DMS114 treated with DMSO at 0.1 percent for 48 hours (cell line): ENCODE measurements at regions not wholly inside any gene's neighbourhood (a gene's known extent, or its start where the extent isn't known, plus 50 kb on each side); places are given as distances from the start of the nearest gene placed in this dataset.
"Not testable (repeated sequence)": the region's sequence is repeated elsewhere in the genome, so short reads cannot be mapped to it uniquely, and the experiment has no call there.

ENCODE experiments used
- DNase-seq: peaks from one replicate; lab custom pipeline; 2025; ENCODE audit not compliant: unreplicated experiment; lab: John Stamatoyannopoulos, UW

DNA sequence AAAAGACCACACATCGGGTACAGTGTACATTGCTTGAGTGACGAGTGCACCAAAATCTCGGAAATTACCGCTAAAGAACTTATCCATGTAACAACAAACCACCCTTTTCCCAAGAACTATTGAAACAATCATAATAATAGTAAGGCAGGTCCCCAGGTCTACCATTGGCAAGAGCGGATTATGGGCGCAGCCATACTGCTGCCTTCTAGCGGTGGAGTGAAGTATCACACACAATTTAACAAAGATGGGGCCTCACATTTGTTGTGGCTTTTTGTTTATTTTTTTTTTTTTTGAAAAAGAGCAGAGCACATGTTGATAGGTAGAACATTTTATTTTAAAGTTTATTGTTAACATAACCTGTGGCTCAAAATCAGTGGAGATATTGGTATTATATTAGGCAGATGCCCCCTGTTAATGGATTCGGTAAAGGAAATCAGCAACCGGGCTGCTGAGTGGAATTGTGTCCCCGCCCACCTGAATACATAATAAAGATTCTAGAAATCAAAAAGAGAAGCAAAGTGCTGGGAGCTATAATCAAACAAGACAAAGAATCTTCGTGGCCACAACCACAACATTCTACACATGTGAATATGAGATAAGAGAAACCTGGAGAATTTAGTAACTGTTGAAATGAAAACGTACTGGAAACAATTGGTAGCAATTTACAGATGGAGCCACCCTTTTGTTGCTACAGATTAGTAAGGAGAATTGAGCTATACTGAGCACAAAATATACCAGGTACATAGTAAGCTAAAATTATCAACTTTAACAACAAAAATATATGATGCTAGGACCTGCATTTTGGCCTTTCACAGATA is 94.2 kb upstream of the EXOC2 start:
- DNase-seq: no peak

DNA sequence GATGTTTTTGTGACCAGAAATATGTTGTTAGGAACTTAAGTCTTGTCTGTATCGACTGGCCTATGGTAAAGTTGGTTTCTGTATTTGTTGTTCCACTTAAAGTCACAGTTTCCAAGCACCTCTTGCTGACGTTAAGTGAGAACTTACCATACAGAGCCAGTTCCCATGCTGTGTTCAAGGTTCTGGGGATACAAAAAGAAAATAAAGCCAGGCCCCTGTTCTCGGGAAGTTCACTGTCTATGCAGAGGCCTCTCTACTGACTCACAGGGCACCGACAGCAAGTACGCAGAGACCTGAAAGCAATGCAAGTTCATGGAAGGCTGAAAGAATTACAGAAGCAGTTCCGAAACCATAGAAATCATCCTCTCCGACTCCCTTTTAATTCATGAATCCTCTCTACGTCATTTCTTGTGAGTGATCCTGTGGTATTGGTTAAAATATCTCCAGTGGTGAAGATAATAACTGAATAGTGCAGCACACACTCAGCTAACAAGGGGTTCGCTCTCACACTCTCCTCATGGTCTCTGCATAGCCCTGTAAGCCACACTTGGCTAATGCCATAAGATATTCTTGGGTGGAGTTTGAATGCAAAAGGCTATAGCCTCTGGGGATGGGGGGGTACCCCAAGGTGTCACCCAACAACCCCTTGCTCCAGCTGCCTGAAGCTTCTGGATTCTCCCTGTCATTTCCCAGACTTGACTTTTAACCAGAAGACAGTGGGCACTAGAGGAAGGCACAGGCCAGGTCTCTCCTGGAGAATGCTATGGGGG is 91.2 kb upstream of the EXOC2 start:
- no peak for DNase-seq

DNA sequence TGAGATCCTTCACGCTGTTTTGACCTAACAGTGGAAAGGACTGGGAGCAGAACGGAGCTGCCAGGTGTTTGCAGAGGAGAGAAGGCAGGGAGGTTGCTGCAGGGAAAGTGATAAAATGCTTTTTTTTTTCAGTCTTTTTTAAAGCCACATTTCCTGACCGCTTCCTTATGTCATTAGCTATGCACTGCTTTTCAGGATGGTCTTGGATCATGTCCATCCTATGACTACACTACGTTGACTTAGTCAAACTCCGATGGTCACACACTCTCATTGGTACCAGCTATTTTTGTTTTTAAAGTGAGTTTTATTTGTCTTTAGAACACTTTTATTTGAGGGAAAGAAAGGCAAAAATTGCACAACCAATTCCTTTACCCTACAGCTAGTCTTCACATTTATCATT is 89.2 kb upstream of the EXOC2 start:
- no peak for DNase-seq

DNA sequence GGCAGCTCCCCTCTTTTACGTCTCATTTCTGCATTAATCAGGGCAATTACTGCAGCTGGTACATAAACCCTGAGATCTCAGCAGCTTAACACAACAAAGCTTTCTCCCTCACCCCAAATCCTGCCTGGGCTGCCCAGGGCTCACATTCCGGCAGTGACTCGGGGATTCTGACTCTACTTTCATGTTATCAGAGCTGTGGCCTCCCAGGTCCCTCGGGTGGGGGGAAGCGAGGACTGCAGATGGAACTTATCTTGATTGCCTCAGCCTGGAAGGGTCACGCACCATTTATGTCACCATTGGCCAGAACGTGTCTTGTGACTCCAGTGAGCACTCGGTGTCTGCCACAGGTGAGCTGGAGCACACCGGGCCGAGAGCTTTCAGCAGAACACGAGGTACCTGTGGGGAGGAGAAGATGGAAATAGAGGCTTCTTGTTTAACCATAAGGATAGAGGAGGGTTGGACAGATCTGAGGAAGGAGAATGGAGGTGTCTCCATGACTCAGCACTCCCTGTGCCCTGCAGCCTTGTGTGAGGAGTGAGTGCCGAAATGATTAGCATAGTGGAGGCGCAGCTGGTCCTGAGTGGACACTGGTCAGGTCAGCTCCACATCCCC is 88.5 kb upstream of the EXOC2 start:
- no peak for DNase-seq

DNA sequence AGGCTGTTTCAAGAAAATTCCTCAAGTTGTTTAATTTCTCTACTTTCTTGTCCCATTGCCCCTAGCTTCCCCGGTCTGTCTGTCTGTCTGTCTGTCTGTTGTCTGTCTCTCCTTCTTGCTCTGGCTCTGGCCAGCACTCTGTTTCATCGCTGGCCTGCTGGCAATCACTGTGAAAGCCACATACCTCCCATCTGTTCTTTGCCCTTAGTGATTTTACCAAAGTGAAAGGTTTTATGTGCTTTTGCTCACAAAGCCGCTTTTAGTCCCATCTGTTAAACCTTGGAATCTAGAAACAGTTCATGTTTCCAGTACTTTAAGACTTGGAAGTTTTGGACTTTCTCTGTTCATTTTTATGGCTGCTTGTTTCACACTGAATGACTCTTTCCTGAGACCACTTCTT is 87.8 kb upstream of the EXOC2 start:
- no peak for DNase-seq

DNA sequence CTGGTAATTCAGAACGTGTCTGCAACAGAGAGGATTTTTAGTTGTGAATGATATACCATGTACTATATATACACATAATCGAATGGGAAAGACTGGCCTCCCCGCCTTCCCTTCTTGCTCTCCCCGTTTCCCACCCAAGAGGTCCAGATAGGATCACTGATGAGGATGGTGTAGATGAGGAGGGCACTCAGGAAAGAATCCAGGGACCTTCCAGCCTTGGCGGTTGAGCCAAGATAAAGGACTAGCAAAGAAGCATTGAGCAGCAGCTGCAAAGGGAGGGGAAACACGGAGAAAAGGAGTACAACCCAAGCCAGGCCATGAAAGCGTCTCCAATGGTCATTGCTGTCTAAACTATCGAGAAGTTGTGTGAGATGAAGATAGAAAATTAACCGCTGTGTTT is 84.0 kb upstream of the EXOC2 start:
- DNase-seq: no peak

DNA sequence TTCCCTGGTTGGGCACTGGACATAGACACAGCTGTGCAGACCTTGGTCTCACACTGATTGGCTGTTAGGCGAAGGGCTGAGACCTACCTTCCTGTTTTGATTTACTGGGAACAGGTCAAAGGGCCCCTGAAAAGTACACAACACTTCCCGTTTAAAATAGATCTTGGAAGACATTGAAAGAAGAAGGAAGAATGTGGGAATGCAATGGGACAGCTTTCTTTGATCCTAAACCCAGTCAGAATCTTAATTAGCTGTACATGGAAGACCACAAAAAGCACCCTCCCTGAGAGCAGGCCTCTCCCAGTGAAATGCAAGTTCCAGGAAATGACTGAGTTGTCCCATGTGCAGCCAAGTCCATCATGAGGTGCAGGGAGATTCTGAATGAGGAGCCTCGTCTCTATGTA is 83.6 kb upstream of the EXOC2 start:
- no peak for DNase-seq

DNA sequence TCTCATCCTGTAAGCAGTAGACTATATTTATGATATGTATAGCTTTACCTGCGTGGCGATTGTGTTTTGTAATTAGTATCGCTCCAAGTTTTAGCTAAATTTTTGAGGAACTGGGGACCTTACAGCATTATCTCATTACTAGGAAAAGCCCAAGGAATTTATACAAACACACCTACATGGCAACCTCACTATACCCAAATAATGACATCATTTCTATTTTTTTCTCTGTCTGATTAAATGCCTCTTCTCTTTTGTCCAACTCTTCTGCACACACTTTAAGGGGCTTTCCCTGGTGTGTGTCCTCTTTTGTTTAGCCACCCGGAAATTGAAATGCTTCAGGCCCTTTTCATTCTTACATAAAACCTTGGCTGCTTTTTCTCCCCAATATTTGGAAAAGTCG is 82.9 kb upstream of the EXOC2 start:
- no peak for DNase-seq

DNA sequence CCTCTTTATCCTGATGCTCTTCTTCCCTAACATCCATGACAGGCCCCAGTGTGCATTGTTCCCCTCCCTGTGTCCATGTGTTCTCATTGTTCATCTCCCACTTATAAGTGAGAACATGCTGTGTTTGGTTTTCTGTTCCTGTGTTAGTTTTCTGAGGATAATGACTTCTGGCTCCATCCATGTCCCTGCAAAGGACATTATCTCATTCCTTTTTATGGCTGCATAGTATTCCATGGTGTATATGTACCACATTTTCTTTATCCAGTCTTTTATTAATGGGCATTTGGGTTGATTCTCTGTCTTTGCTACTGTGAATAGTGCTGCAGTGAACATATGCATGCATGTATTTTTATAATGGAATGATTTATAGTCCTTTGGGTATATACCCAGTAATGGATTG is 78.7 kb upstream of the EXOC2 start:
- DNase-seq: not testable (repeated sequence)

DNA sequence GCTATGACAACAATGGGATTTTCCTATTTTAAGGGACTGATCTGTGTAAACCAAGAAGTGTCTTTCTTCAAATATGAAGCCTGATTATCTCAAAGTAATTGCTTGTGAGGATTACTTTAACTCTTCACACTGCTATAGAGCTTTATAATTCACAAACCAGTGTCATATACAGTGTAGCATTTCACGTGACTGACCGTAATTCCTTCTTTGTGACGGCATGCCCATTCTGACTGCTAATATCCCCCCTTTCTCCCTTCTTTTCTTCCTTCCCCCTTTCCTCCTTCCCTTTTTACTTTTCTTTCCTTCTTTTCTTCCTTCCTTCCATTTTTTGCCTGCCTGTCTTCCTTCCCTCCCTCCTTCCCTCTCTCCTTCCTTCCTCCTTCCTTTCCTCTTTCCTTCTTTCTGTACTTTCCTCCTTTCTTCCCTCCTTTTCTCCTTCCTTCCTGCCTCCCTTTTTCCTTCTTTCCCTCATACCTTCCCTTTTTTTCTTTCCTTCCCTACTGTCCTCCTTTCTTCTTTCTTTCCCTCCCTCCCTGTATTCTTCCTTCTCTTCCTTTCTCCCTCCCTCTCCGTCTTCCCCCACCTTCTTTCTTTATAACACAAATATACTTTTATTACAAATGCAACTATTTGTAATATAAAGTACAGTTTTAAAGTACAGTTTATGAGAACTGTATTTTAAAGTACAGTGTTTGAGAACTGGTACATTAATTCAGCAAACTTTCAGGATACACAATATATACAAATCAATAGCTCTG is 75.0 kb upstream of the EXOC2 start:
- no peak for DNase-seq

DNA sequence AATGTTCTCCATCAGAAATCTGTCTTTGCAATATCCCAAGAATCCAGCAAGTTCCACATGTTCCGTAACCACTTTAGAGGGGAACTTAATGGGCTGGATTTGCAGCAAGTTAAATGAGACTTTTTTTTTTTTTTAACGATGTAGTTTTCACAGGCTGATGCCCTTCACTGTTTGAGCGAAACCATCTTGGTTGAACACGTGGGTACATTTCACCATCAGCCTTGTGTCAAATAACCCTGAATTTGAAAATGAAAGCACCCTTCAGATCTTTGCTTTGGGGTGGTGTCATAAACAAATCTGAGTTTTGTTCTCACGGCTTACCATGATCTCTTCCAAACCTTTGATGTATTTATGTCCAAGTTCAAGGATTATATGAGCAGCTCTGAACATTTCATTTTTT is 73.7 kb upstream of the EXOC2 start:
- no peak for DNase-seq

DNA sequence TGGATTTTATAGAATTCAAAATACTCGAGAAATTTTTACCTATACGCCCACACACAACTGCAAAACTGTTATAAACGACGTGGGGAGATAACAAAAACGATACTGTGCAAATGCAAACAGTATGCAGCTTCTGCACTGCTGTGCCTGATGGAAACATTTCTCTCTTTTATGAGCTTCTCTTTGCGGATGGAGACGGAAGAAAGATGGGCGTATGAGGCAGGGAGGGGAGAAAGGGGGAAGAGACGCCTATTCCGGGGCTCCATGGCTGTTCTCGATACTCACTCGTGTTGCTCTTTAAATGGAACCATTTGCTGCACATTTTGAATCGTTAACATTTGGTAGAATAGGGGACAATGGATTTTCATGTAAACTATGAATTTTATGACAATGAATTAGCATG is 69.1 kb upstream of the EXOC2 start:
- no peak for DNase-seq

DNA sequence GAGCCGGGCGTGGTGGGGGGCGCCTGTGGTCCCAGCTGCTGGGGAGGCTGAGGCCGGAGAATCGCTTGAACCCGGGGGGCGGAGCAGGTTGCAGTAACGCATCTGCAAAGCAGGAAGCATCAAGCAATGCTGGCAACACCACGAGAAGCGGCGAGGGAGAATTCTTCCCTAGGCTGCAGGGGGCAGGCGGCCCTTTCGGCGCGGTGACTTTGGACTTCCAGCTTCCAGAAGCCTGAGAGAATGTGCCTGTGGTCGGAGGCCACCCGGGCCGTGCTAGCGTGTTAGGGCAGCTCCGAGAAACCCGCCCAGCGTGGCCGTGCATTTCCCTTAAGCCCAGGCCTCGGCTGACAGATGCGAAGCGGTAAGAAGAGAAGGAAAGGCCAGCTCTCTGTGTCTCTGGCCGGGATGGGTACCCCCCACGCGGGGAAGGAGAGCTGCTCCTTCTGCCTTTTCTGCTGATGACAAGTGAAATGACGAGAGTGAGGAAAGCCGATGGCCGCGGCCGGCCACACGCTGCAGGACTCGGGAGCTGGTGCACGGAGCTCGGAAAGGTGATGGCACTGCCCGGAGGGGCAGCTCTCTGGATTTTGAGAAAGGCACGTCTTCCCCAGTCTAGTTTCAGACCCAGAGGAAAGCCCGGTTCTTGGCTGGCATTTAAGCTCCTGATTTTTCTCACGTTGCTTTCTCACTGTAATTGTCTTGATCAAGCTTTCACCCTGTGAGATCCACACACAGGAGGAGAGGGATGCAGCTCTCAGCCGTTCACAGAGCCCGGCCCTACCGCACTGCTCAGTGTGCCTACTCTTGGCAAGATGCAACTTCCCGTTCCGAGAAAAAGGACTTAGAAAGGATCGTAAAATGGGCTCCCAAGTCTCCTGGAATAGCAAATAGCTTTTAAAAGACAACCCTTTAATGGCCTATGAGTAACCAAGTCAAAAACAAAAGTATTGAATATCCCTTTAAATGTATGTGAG is 68.3 kb upstream of the EXOC2 start:
- no peak for DNase-seq

DNA sequence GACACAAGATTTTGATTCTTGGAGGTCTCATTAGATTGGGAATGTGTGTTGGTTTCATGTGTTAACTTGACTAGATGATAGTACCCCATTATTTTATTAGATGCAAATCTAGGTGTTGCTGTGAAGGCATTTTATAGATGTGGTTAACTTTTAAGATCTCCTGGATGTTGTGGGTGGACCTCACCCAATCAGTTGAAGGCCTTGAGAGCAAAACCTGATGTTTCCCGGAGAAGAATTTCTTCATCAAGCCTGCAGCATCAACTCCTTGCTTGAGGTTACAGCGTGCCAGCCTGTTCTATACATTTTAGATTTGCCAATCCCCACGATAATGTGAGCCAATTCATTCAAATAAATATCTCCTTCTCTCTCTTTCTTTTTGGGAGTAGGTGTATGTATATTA is 66.8 kb upstream of the EXOC2 start:
- DNase-seq: no peak

DNA sequence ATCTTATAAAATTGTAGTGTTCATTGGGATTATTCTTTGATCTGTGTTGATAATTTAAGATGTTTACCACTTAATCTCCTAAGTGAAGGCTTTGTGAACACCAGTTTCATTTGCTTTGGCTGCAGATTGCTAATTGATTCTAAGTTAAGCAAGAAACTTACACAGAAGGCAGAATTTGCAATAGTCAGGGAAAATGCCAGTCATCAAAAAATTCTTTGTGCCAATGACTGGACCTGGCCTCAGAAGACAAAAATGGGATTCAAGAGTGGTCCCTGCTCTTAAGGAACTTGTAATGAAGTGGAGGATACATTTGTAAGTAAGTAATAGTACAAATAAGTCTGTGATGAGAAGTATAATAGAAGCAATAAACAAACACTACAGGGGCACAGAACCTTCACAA is 63.3 kb upstream of the EXOC2 start:
- no peak for DNase-seq

DNA sequence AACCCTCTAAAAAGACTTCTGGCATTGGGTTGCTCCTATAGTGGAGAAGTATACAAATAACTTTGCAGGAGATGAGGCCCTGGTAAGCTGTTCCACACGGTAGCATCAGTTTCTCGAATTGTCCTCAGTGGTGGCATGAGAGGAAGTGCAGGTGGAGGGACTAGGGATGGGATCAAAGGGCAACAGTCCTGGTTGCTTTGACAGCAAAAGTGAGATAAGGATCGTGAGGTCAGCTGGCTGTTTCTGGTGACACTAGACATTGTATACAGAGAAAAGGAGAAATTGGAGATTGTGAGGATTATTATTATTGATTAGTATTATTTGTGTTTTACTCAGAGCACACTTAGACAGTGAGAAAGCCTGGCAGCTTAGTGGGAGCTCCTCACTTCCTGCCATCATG is 61.3 kb upstream of the EXOC2 start:
- DNase-seq: no peak

DNA sequence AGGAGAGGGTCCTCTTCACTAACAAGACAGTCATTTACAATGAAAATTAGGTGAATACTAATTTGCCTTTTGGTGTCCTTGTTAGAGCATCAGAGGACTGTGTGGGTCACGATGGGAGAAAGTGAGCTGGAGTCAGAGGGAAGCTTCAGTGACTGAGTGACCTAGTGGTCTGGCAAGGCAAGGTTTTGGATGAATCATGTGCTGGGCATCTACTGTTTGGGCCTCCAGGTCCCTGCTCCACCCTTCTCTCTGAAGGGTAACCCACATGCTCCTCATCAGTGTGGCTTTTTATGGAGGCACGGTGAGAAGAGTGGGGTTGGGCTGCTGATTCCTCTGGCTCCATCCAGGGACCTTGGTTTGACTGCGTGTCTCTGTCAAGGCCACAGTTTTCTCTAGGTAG is 60.5 kb upstream of the EXOC2 start:
- no peak for DNase-seq

DNA sequence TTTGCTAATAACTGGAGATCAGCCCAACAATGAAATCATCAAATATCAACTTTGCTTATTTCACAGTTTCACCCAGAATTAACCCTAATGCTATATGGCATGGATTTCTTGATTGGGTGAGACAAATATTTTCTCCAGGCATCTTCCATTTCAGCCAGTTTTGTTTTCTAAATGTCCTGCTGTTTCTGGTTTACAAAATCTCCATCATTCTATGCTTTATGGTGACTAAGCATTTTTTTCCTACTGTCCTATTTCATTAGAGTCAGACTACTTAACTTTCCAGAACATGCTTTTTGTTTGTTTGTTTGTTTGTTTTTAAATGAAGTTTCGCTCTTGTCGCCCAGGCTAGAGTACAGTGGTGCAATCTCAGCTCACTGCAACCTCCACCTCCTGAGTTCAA is 59.5 kb upstream of the EXOC2 start:
- DNase-seq: no peak

DNA sequence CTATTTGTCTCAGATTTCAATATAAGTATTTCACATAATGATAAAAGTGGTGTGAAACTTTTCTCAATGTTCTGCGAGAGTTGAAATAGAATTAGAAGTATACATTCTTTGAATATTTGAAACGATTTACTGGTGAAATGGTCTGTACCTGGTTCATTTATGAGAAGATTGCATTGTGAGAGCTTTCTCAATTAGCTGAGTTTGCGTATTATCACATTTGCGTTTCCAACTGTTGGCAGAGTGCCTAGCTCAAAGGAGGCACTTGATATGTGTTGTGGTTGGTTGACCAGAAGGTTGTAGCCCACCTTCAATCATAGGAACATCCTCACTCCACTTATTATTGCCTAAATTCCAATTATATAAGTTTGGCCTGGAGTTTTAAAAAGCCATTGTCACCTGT is 58.8 kb upstream of the EXOC2 start:
- no peak for DNase-seq

DNA sequence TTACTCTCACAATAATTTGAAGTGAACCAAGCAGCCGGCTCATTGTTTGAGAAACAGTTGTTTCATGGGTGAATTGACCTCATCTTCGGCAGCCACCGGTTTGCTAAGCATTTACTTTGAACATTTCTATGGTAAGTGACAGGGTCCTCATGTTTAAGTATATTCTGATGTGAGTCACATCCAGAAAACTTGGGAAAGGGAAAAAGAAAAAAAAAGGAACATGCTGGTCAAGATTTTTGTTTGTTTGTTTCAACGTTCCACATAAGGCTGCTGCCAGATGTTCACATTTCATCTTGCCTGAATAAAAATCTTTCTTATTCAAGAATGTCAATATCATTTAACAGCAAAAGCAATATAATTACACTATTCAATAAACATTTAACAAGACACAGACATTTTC is 55.0 kb upstream of the EXOC2 start:
- no peak for DNase-seq
